H1 (cell line): ENCODE measurements at regions not wholly inside any gene's neighbourhood (a gene's known extent, or its start where the extent isn't known, plus 50 kb on each side); places are given as distances from the start of the nearest gene placed in this dataset.

Experiments
- ASH2L ChIP-seq: fragments of 200-600, 300-600 bp; sonication (generic); IDR thresholded peaks from one replicate; pipeline ENCODE4 v1.7.1; 2017; ENCODE audit warnings: low read length
- RAD21 ChIP-seq, 2 experiments: IDR thresholded peaks in 1 of 2; conservative IDR thresholded peaks in 1 of 2; 2 replicates each; pipeline ENCODE4 v1.6.1; 2011; ENCODE audit warnings: low read depth in 2 of 2, low read length in 2 of 2, improper control_type of control experiment in 1 of 2, inconsistent platforms in 1 of 2, mild to moderate bottlenecking in 1 of 2, moderate library complexity in 1 of 2
- TF ChIP-seq, protein P1 (sequence below): fragments of 300-600 bp; sonication (generic); IDR thresholded peaks from 2 replicates; pipeline ENCODE4 v1.7.1; 2012; ENCODE audit warnings: low read length, moderate library complexity, mild to moderate bottlenecking, inconsistent platforms; ENCODE audit not compliant: insufficient replicate concordance

DNA sequence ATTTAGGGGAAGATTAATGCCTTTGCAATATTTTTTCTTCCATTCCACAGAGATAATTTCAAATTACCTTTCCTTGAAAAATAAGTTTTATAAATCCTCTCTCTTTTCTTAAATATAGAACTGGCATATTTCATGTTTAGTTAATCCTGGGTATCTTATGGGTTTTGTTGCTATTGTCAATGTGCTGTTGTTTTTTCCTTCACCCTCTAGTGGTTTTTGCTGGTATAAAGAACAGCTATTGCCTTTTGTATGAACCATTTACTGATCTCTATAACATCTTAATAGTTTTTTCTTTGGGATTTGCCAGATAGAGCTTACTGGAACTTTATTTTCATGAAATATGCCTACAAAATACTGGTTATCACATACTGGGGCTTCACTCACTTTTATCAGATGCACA lies 359.6 kb upstream of the DPPA4 start (continued):
- TF ChIP-seq, protein P1, sequence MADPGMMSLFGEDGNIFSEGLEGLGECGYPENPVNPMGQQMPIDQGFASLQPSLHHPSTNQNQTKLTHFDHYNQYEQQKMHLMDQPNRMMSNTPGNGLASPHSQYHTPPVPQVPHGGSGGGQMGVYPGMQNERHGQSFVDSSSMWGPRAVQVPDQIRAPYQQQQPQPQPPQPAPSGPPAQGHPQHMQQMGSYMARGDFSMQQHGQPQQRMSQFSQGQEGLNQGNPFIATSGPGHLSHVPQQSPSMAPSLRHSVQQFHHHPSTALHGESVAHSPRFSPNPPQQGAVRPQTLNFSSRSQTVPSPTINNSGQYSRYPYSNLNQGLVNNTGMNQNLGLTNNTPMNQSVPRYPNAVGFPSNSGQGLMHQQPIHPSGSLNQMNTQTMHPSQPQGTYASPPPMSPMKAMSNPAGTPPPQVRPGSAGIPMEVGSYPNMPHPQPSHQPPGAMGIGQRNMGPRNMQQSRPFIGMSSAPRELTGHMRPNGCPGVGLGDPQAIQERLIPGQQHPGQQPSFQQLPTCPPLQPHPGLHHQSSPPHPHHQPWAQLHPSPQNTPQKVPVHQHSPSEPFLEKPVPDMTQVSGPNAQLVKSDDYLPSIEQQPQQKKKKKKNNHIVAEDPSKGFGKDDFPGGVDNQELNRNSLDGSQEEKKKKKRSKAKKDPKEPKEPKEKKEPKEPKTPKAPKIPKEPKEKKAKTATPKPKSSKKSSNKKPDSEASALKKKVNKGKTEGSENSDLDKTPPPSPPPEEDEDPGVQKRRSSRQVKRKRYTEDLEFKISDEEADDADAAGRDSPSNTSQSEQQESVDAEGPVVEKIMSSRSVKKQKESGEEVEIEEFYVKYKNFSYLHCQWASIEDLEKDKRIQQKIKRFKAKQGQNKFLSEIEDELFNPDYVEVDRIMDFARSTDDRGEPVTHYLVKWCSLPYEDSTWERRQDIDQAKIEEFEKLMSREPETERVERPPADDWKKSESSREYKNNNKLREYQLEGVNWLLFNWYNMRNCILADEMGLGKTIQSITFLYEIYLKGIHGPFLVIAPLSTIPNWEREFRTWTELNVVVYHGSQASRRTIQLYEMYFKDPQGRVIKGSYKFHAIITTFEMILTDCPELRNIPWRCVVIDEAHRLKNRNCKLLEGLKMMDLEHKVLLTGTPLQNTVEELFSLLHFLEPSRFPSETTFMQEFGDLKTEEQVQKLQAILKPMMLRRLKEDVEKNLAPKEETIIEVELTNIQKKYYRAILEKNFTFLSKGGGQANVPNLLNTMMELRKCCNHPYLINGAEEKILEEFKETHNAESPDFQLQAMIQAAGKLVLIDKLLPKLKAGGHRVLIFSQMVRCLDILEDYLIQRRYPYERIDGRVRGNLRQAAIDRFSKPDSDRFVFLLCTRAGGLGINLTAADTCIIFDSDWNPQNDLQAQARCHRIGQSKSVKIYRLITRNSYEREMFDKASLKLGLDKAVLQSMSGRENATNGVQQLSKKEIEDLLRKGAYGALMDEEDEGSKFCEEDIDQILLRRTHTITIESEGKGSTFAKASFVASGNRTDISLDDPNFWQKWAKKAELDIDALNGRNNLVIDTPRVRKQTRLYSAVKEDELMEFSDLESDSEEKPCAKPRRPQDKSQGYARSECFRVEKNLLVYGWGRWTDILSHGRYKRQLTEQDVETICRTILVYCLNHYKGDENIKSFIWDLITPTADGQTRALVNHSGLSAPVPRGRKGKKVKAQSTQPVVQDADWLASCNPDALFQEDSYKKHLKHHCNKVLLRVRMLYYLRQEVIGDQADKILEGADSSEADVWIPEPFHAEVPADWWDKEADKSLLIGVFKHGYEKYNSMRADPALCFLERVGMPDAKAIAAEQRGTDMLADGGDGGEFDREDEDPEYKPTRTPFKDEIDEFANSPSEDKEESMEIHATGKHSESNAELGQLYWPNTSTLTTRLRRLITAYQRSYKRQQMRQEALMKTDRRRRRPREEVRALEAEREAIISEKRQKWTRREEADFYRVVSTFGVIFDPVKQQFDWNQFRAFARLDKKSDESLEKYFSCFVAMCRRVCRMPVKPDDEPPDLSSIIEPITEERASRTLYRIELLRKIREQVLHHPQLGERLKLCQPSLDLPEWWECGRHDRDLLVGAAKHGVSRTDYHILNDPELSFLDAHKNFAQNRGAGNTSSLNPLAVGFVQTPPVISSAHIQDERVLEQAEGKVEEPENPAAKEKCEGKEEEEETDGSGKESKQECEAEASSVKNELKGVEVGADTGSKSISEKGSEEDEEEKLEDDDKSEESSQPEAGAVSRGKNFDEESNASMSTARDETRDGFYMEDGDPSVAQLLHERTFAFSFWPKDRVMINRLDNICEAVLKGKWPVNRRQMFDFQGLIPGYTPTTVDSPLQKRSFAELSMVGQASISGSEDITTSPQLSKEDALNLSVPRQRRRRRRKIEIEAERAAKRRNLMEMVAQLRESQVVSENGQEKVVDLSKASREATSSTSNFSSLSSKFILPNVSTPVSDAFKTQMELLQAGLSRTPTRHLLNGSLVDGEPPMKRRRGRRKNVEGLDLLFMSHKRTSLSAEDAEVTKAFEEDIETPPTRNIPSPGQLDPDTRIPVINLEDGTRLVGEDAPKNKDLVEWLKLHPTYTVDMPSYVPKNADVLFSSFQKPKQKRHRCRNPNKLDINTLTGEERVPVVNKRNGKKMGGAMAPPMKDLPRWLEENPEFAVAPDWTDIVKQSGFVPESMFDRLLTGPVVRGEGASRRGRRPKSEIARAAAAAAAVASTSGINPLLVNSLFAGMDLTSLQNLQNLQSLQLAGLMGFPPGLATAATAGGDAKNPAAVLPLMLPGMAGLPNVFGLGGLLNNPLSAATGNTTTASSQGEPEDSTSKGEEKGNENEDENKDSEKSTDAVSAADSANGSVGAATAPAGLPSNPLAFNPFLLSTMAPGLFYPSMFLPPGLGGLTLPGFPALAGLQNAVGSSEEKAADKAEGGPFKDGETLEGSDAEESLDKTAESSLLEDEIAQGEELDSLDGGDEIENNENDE = no peak
- TF ChIP-seq RAD21 (IDR thresholded peaks at IDR 0.05 in 1 of 2, conservative IDR thresholded peaks at IDR 0.05 in 1 of 2; ENCODE audit: low read depth in 2 of 2, low read length in 2 of 2) (peak in 1 of 2 experiments; percentile 19; a peak in 1 of 4 replicates), ASH2L (no peak)
- TF ChIP-seq, all 59 proteins: peak for 2
